Fibroblast of villous mesenchyme (primary cell): ENCODE measurements at regions not wholly inside any gene's neighbourhood (a gene's known extent, or its start where the extent isn't known, plus 50 kb on each side); places are given as distances from the start of the nearest gene placed in this dataset.

Experiments used
- DNase-seq: peaks from one replicate; pipeline ENCODE4 v3.0.0-alpha.2; 2010; ENCODE audit warnings: low read depth
- H3K4me3 ChIP-seq: 2 replicates; pipeline ENCODE4 v1.5.1; 2011; ENCODE audit warnings: low read depth, mild to moderate bottlenecking, low read length
- TF ChIP-seq, protein P1 (sequence below): IDR thresholded peaks from 2 replicates; pipeline ENCODE4 v1.5.1; 2012; ENCODE audit warnings: low read depth, mild to moderate bottlenecking, low read length; ENCODE audit not compliant: insufficient read depth

DNA sequence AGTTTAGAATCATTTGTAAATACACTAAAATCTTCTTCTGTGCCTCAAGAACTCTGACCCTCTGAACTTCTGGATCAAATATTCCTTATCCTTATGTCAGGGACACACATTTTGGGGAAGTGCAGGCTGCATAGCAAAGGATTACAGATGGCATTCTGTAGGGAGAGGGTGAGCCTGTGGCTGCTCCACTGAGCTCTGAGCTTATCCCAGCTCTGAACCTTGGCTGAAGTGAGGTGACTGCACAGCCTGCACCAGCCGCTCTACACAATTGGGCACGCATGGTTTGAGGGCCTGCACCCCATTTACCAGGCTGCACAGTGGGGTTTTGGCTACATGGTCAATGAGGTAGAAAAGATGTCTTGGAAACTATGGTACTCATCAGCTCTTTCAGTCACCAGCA is 251.6 kb downstream of the GALR1 start:
- DNase-seq: no peak
- no peak overlapping the region for H3K4me3 ChIP-seq
- TF ChIP-seq, protein P1, sequence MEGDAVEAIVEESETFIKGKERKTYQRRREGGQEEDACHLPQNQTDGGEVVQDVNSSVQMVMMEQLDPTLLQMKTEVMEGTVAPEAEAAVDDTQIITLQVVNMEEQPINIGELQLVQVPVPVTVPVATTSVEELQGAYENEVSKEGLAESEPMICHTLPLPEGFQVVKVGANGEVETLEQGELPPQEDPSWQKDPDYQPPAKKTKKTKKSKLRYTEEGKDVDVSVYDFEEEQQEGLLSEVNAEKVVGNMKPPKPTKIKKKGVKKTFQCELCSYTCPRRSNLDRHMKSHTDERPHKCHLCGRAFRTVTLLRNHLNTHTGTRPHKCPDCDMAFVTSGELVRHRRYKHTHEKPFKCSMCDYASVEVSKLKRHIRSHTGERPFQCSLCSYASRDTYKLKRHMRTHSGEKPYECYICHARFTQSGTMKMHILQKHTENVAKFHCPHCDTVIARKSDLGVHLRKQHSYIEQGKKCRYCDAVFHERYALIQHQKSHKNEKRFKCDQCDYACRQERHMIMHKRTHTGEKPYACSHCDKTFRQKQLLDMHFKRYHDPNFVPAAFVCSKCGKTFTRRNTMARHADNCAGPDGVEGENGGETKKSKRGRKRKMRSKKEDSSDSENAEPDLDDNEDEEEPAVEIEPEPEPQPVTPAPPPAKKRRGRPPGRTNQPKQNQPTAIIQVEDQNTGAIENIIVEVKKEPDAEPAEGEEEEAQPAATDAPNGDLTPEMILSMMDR: no peak

DNA sequence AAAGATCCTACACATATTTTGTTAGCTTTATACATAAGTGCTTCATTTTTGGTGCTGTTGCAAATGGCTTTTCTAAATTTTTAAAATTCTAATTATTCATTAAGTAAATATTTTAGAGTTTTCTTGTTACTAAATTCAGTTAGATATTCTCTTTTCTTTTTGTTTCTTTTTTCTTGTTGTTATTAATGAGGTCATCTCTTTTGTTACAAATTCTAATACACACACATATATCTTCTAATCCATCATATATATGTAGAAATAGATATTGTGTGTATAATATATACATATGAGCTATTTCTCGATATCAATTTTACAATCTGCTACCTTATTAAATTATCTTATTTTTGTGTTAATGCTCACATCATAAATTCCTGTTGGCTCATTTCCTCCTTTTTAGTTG is 255.9 kb downstream of the GALR1 start:
- H3K4me3 ChIP-seq: no peak overlapping the region
- TF ChIP-seq, protein P1: no peak
- no peak for DNase-seq

DNA sequence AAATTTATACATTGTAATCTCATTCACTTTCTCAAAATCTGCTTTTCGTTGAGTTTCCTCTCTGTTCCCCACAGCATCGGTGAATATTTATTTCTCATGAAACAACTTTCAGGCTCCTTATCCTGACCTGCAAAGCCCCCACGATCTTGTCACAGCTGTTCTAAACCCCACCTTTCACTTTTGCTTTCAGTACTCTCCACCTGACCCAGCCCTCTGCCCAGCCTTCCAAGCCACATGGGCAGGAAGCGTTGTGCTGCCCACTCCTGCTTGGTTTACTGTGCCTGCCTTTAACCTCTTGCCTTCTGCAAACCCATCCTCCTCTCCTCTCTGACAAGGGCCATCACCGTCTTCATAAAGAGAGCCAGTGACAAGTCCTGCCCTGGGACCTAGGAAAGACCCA is 262.5 kb downstream of the GALR1 start:
- TF ChIP-seq, protein P1: no peak
- DNase-seq: no peak

DNA sequence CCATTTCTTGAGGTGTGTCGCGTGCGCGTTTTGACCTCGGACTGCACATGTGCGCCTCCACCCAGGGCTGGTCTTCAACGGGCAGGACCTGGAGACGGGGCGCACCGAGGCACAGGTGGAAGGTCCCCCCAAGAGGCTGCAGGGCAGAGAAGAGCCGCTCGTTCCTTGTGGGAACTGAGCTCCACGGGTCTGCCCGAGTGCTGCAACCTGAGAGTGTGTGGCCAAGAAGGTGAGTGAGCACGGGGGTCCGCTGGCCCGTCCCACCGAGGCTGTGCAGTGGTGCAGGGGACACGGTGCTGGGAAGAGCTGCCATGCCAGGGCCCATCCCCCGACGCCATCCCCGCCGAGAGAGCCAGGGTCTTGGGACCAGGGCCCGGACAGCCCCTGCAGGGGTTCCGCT is 268.3 kb downstream of the GALR1 start:
- DNase-seq: no peak

More for the DNA sequence above, 262.5 kb downstream of the GALR1 start:
- H3K4me3 ChIP-seq: no peak overlapping the region

DNA sequence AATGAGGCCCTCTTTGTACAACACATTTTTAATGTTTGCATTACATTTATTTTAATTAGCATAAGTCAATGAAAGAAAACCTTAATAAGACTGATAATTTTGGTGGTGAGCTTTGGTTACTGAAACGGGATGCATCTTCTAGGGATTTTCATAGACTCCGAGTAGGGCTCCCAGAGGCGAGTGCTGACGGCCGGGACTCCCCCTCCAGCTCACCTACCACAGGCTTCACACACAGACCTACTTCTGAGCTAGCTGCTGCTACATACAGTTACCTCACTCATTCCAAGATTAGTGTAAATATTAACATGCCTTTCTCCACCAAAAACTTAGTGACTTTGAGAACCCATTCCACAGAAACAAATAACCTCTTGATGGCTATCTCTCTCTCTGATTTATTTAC is 271.1 kb downstream of the GALR1 start:
- TF ChIP-seq, protein P1: no peak
- no peak overlapping the region for H3K4me3 ChIP-seq
- no peak for DNase-seq

More for the DNA sequence above, 268.3 kb downstream of the GALR1 start:
- H3K4me3 ChIP-seq: no peak overlapping the region
- TF ChIP-seq, protein P1: no peak

DNA sequence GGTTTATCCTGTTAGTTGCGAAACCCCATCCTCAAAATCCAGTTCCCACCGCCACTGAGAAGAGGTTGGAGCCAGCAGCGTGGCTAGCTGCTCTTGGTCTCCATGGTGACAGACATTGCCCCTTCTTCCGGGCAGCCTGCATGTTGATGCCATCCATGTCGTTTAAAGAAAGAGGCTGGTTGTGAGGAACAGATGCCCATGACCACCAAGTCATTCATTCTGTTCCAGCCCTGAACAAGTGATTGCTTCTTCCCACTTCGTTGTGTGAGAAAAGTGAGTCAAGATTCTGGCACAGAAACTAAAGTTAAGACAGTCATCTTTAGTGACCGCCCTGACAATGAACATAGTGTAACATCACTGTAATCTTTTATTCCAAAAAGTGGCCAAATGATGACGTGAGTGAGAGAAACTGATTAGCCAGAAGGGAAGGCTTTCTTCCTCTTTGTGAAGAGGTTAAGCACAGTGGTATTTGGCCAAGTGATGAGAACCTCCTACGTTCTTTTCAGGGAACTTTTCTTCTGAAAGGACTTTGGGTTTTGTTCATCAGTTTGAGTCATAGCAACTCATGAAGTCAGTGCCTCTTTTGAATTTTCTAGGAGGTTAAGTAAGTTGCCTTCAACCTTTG is 272.5 kb downstream of the GALR1 start:
- no peak overlapping the region for H3K4me3 ChIP-seq
- no peak for DNase-seq
- TF ChIP-seq, protein P1: no peak

DNA sequence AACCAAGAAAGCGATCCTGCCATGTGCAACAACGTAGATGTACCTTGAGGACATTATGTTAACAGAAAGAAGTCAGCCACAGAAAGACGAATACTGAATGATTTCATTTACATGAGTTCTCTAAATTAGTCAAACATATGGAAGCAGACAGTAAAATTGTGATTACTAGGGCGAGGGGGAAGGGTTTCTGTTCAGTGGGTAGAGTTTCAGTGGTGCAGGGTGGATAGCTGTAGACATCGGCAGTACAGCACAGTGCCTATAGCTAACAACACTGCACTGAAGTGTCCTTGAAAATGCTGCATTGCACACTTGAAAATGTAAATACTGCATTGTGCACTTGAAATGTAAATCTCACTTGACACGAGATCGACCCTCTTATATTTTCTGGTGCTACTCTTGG is 275.3 kb downstream of the GALR1 start:
- TF ChIP-seq, protein P1: no peak
- H3K4me3 ChIP-seq: no peak overlapping the region
- no peak for DNase-seq
